ENCODE measurements at regions not wholly inside any gene's neighbourhood (a gene's known extent, or its start where the extent isn't known, plus 50 kb on each side); places are given as distances from the start of the nearest gene placed in this dataset.

DNA sequence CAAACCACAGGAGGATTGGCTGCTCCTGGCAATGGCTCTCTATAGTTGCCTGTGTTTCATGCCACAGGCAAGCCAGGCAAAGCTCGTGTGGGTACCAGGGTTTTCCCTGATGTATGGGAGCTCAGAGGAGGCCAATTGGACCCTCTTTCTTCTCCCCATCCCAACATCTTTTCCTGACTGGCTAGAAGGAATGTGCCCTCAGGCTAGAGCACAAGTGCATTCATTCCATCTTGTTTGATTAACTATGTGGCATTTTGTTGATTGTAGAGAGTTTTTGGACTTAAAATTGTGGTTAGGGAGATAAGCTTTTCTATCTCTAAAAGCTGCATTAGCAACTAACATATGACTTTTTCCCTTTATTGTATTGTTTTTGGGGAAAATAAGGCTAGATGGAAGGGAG lies 561.3 kb downstream of the PSAT1 start:
- H3K27ac Mint-ChIP-seq = no peak overlapping the region
- H3K36me3 Mint-ChIP-seq (ENCODE audit: low read depth) = no peaks in the 10 kb centered on the region
- no peaks in the 10 kb centered on the region for H3K9me3 Mint-ChIP-seq
- intact Hi-C loops (cut with micrococcal nuclease) = no loop called here
- CTCF ChIA-PET = no interaction called here
- H3K27me3 Mint-ChIP-seq (ENCODE audit: low read depth) = no peaks in the 10 kb centered on the region
- no peak overlapping the region for H3K4me3 Mint-ChIP-seq
- DNase-seq = no peak
- no peaks in the 10 kb centered on the region for H3K4me1 Mint-ChIP-seq (ENCODE audit: low read depth)

DNA sequence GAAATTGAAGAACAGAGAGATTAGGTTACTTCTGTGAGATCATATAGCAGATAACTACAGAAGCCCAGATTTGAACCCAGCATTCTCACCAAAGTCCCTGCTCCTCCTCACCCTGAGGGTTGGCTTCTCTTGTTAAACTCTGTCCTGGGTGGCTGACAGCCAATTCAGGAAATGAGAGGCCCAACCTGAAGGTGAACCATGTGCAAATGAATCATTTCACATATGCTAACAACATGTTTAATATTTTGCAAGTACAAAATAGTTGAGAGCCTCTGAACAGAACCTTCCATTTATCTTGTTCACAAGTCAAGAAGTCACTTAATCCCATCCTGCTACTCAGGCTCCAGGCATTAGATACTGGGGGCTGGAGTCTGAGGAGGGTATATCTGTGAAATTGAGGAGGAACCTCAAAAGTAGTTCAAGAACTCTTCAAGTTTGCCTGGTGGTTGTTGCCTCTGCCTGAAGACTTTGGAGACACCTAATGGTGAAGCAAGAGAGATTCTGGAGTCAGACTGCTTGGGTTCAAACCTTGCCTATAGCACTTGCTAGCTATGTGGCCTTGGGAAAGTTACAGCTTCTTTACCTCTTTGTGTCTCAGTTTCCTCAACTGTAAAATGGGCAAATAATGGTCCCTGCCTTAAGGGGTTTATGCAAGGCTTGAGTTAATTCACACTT lies 564.0 kb downstream of the PSAT1 start:
- CTCF ChIA-PET = no interaction called here
- H3K27me3 Mint-ChIP-seq (ENCODE audit: low read depth) = no peaks in the 10 kb centered on the region

DNA sequence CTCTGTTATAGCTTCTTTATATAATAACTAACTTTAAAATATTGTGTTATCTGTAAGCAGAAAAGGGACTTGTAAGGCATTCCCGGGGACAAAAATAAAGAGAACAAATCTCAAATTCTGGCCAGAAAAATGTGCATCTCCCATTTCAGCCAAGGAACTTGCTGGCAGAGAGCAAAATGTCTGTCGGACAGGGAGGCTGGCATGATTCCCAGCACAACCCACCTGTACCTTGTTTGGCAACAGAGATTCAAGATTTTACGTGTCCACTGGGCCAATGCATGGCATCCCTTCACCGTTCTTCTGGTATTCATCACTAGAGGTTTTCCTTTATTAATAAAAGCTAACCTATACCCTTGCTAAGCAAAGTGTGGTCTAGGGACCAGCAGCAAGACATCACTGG lies 566.6 kb downstream of the PSAT1 start:
- CTCF ChIA-PET = no interaction called here
- H3K9me3 Mint-ChIP-seq = no peaks in the 10 kb centered on the region
- no peak overlapping the region for H3K4me3 Mint-ChIP-seq
- H3K36me3 Mint-ChIP-seq (ENCODE audit: low read depth) = no peaks in the 10 kb centered on the region
- H3K27ac Mint-ChIP-seq = no peak overlapping the region
- H3K27me3 Mint-ChIP-seq (ENCODE audit: low read depth) = no peaks in the 10 kb centered on the region
- H3K4me1 Mint-ChIP-seq (ENCODE audit: low read depth) = no peaks in the 10 kb centered on the region
- intact Hi-C loops (cut with micrococcal nuclease) = no loop called here
- no peak for DNase-seq

More for the DNA sequence above, 564.0 kb downstream of the PSAT1 start:
- H3K4me1 Mint-ChIP-seq (ENCODE audit: low read depth) = no peaks in the 10 kb centered on the region
- H3K4me3 Mint-ChIP-seq = no peak overlapping the region
- intact Hi-C loops (cut with micrococcal nuclease) = no loop called here
- DNase-seq = no peak
- no peaks in the 10 kb centered on the region for H3K9me3 Mint-ChIP-seq
- H3K36me3 Mint-ChIP-seq (ENCODE audit: low read depth) = no peaks in the 10 kb centered on the region
- H3K27ac Mint-ChIP-seq = no peak overlapping the region

DNA sequence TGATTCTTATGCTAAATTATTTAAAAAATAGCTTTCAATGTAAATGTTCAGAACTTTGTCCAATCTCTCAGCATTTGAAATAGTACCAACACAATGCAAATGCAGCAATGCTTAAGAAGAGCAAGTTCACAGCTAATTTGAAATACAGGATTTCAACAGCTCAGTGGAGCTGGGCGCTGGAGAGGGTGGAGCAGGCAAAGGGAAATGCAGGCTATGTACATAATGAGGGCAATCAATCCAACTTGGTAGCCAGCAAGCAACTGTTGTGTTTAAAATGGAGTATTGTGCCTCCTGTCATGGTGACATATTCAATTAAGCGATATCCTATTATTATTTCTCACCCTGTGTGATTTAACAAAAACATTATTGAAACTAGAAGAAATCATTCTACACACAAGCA lies 568.8 kb downstream of the PSAT1 start:
- CTCF ChIA-PET = interaction anchor here (0.6 kb wide), 1 partner anchor 1415 kb away, joined by 3 read pairs; no protein-coding TSS in a partner anchor
- Mint-ChIP-seq H3K9me3 (no peaks in the 10 kb centered on the region), H3K4me3 (no peak overlapping the region), H3K4me1 (ENCODE audit: low read depth) (no peaks in the 10 kb centered on the region), H3K27me3 (ENCODE audit: low read depth) (no peaks in the 10 kb centered on the region), H3K36me3 (ENCODE audit: low read depth) (no peaks in the 10 kb centered on the region), H3K27ac (no peak overlapping the region)
- DNase-seq = no peak
- intact Hi-C loops (cut with micrococcal nuclease) = no loop called here

DNA sequence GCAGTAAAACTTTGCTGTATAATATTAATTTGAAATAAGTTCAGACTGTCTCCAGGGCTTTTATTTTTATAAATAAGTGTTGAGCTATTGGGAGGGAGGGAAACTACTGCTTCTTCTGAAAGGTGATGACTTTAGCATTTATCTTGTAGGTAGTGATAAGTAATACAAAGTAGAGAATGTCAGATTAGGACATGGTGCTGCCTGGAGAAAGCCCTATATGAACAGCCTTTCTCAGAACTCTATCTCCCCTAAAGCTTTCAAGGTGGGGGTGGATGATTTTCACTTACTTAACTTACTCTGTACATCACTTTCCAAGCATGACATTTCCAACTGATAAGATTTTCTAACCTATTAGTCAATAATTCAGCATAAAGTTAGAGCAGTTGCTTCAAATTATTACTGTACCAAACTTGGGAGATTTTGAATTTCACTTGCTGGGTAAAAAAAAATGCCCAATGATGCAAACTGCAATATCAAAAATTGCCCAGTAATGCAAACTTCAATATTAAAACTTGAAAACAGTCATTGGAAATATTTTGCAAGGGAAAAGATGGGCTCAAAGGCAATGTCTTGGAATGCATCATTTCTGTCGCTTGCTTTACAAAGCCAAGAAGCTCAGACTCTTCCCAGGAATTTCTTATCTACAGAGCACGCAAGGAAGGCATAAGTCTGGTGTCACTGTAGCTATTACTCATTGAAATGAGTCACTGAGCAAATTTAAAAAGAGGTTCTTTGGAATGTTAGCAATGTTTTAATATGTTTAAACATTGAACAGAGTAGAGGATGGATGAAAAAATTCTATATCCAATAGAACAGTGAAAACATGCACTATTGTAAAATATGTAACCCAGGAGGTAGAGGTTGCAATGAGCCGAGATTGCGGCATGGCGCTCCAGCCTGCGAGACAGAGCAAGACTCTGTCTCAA lies 569.5 kb downstream of the PSAT1 start:
- H3K4me3 Mint-ChIP-seq = no peak overlapping the region
- H3K4me1 Mint-ChIP-seq (ENCODE audit: low read depth) = no peaks in the 10 kb centered on the region
- no peak overlapping the region for H3K27ac Mint-ChIP-seq
- H3K9me3 Mint-ChIP-seq = no peaks in the 10 kb centered on the region
- CTCF ChIA-PET = interaction anchor here (0.6 kb wide), 1 partner anchor 1415 kb away, joined by 3 read pairs; no protein-coding TSS in a partner anchor
- H3K27me3 Mint-ChIP-seq (ENCODE audit: low read depth) = no peaks in the 10 kb centered on the region
- intact Hi-C loops (cut with micrococcal nuclease) = no loop called here
- H3K36me3 Mint-ChIP-seq (ENCODE audit: low read depth) = no peaks in the 10 kb centered on the region
- DNase-seq = no peak

DNA sequence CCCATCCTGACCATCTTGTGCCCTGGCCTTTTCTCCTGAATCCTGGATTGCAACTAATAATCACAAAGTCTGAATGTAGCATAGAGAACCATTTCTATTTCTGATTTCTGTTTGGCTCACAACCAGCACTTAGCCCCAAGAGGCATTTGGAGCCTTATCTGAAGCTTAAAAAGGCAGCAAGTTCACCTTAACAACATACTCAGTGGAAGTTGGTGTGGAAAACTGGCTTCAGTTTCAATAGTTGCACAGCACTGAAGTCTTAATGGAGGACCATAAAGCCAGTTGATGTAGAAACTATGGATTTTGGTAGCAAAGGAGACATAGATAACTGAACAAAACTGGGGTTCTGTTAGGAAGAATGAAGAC lies 574.1 kb downstream of the PSAT1 start:
- Mint-ChIP-seq H3K9me3 (peaks cover 3% of the 10 kb centered on the region), H3K4me3 (no peak overlapping the region), H3K4me1 (ENCODE audit: low read depth) (no peaks in the 10 kb centered on the region), H3K36me3 (ENCODE audit: low read depth) (no peaks in the 10 kb centered on the region), H3K27ac (no peak overlapping the region), H3K27me3 (ENCODE audit: low read depth) (peaks cover 3% of the 10 kb centered on the region)
- no peak for DNase-seq
- intact Hi-C loops (cut with micrococcal nuclease) = no loop called here
- CTCF ChIA-PET = no interaction called here

DNA sequence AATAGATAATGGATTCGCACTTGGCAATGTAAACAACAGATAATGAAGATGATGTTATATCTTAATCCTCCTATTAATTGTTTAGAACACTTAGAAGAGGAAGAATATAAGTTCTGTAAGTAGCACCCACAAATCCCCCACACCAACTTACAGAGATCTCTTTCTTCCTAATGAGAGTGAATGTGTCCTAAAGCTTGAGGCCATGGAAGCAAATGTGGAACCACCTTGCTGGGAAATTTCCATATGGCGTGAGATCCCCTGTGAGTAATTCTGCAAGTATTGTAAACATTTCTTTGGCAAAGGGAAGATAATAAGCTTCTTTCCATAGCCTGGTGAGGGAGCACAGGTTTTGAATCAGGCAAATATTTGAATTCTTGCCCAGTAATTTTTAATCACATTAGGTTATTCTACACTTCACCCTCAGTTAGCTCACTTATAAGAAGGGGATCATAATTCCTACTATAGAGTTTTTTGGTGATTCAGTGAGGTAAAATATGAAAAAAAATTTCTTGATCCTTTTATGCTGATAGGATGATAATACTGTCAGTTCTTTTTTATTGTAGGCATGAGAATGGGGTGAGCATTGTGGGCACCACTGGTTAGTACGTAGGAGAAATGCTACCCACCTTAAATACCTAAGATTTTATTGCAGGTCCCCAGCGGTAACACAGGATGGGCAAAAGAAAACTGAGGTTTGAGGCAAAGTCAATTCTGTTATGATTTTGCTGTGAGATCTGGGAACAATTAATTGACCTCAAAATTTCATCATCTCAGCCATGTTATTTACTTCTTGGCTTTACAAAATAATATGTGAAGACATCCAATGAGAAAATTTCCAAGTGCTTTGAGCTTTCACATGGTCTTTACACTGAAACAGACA lies 574.8 kb downstream of the PSAT1 start:
- Mint-ChIP-seq H3K27me3 (ENCODE audit: low read depth) (peaks cover 3% of the 10 kb centered on the region), H3K9me3 (peaks cover 3% of the 10 kb centered on the region), H3K4me3 (no peak overlapping the region), H3K36me3 (ENCODE audit: low read depth) (no peaks in the 10 kb centered on the region), H3K27ac (no peak overlapping the region), H3K4me1 (ENCODE audit: low read depth) (no peaks in the 10 kb centered on the region)
- DNase-seq = no peak
- CTCF ChIA-PET = no interaction called here
- intact Hi-C loops (cut with micrococcal nuclease) = no loop called here

DNA sequence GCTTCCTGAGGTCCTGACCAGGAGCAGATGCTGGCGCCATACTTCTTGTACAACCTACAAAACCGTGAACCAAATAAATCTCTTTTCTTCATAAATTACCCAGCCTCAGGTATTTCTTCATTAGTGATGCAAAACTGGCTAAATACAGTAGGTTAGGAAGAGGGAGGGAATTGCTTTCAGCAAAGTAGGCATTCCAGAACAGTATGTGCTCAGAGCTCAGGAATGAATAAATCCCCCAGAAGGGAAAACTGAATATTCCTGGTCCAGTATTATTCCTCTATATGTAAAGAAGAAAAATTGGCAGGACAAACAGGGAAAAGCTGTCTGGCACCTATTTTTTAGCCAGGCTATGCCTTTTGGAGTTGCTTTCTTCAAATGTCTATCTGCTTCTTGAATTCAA lies 577.1 kb downstream of the PSAT1 start:
- H3K27me3 Mint-ChIP-seq (ENCODE audit: low read depth) = peaks cover 3% of the 10 kb centered on the region
- no peaks in the 10 kb centered on the region for H3K4me1 Mint-ChIP-seq (ENCODE audit: low read depth)
- H3K9me3 Mint-ChIP-seq = peaks cover 3% of the 10 kb centered on the region
- CTCF ChIA-PET = no interaction called here
- intact Hi-C loops (cut with micrococcal nuclease) = no loop called here
- no peak overlapping the region for H3K27ac Mint-ChIP-seq
- no peak for DNase-seq
- no peaks in the 10 kb centered on the region for H3K36me3 Mint-ChIP-seq (ENCODE audit: low read depth)
- no peak overlapping the region for H3K4me3 Mint-ChIP-seq

DNA sequence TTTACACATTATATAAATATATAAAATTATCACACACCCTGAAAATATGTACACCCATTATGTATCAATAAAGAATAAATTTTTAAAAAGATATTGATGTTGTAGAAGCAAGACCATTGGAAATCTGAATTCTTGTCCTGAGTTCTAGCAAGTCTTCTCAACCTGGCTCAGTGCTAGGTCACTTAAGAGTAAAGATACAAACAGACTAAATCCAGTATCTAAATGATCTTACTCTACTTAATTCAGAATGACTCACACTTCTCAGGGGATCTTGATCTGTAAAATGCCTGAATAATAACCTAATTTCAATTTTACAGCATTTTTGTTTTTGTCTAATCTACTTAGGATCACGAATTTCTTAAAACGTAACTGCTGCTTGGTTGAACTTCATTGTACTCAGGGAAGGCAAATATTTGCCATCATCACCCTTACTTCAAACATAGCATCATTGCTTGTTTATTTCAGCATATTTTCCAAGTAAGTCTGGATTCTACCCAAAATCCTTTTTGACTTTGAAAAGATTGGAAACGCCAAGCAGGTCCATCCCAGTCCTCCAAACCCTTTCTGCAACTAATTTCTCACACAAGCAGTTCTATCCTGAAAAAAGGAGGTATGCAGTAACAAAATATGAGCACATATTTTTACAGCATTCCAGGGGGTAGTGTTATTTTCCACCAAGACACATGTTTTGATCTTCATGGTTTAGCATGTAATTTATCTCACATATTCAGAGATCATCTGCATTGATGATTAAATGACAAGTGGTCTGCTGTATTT lies 582.6 kb downstream of the PSAT1 start:
- Mint-ChIP-seq H3K36me3 (ENCODE audit: low read depth) (no peaks in the 10 kb centered on the region), H3K4me3 (no peak overlapping the region), H3K27ac (no peak overlapping the region), H3K4me1 (ENCODE audit: low read depth) (no peaks in the 10 kb centered on the region), H3K9me3 (no peaks in the 10 kb centered on the region), H3K27me3 (ENCODE audit: low read depth) (no peaks in the 10 kb centered on the region)
- CTCF ChIA-PET = no interaction called here
- intact Hi-C loops (cut with micrococcal nuclease) = no loop called here
- no peak for DNase-seq

DNA sequence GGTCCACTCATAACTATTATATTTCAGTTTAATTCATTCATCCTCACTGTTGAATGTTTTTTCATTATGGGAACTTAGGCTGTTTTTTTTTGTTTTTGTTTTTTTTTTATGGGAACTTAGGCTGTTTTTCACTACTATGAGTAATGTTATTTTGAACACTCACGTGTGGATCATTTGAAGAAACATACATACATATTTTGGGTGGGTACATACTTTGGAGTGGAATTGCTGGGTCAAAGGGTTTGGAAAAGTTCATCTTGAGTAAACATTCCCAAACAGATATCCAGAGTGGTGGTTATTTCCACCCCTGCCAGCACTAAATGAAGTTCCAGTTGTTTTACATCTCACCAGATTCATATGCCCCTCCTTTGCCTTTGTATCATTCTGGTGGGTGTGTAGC lies 584.4 kb downstream of the PSAT1 start:
- CTCF ChIA-PET = no interaction called here
- H3K4me1 Mint-ChIP-seq (ENCODE audit: low read depth) = no peaks in the 10 kb centered on the region
- intact Hi-C loops (cut with micrococcal nuclease) = no loop called here
- no peaks in the 10 kb centered on the region for H3K9me3 Mint-ChIP-seq
- H3K27me3 Mint-ChIP-seq (ENCODE audit: low read depth) = no peaks in the 10 kb centered on the region
- H3K4me3 Mint-ChIP-seq = no peak overlapping the region
- H3K36me3 Mint-ChIP-seq (ENCODE audit: low read depth) = no peaks in the 10 kb centered on the region
- H3K27ac Mint-ChIP-seq = no peak overlapping the region
- DNase-seq = no peak

DNA sequence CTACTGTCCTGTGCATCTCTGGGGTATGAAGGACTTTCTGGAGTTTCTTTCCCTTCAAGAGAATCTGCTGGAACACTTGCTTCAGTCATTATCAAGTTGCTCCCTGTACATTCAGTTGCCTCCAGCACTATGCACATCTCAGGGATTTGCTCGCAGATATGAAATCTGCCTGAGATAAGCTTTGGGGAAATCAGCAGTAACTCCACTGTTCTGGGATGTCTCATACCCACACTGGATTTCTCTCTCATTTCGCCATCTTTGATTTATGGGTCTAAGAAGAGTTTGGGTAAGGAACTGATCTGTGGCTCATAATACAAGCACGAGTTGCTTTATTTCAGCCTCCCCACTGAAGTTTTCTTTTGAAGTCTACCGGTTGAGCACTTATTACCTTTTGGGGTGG lies 585.6 kb downstream of the PSAT1 start:
- no peaks in the 10 kb centered on the region for H3K36me3 Mint-ChIP-seq (ENCODE audit: low read depth)
- no peak for DNase-seq
- H3K9me3 Mint-ChIP-seq = no peaks in the 10 kb centered on the region
- H3K27ac Mint-ChIP-seq = no peak overlapping the region
- intact Hi-C loops (cut with micrococcal nuclease) = no loop called here
- H3K4me1 Mint-ChIP-seq (ENCODE audit: low read depth) = no peaks in the 10 kb centered on the region
- CTCF ChIA-PET = no interaction called here
- no peak overlapping the region for H3K4me3 Mint-ChIP-seq
- no peaks in the 10 kb centered on the region for H3K27me3 Mint-ChIP-seq (ENCODE audit: low read depth)

DNA sequence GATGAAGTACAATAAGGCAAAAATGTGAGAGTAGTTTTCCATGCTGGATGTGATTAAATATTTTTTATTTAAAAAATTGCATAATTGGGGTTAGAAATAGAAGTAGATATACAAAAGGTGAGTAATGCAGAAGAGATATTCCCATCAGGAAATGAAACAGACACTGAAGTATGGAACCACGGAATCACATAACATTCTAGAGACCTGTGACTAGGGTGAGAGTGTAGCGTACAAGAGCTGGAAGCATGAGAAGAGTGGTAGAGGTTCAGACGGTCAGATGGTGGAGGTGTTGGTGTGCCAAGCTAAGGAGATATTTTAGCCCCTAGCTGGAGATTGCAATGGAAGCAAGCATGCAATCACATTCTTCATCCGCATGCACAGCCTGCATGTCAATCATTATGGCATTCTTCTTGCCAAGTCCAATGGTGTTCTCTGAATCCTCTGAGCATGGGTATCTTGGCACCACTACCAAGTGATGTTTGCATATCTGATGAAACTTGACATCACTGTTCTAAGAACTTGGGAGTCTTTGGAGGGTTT lies 587.8 kb downstream of the PSAT1 start:
- no peak overlapping the region for H3K27ac Mint-ChIP-seq
- no peak for DNase-seq
- intact Hi-C loops (cut with micrococcal nuclease) = no loop called here
- no peaks in the 10 kb centered on the region for H3K4me1 Mint-ChIP-seq (ENCODE audit: low read depth)
- no peaks in the 10 kb centered on the region for H3K9me3 Mint-ChIP-seq
- no peaks in the 10 kb centered on the region for H3K36me3 Mint-ChIP-seq (ENCODE audit: low read depth)
- CTCF ChIA-PET = interaction anchor here (0.6 kb wide), 1 partner anchor 626 kb away, joined by 4 read pairs; no protein-coding TSS in a partner anchor
- no peak overlapping the region for H3K4me3 Mint-ChIP-seq
- H3K27me3 Mint-ChIP-seq (ENCODE audit: low read depth) = no peaks in the 10 kb centered on the region

Measured in activated naive CD4-positive, alpha-beta T cell treated with anti-CD3 and anti-CD28 coated beads for 36 hours (primary cell).